ENCODE measurements at regions not wholly inside any gene's neighbourhood (a gene's known extent, or its start where the extent isn't known, plus 50 kb on each side); places are given as distances from the start of the nearest gene placed in this dataset.
"Not testable (repeated sequence)": the region's sequence is repeated elsewhere in the genome, so short reads cannot be mapped to it uniquely, and the experiment has no call there.

DNA sequence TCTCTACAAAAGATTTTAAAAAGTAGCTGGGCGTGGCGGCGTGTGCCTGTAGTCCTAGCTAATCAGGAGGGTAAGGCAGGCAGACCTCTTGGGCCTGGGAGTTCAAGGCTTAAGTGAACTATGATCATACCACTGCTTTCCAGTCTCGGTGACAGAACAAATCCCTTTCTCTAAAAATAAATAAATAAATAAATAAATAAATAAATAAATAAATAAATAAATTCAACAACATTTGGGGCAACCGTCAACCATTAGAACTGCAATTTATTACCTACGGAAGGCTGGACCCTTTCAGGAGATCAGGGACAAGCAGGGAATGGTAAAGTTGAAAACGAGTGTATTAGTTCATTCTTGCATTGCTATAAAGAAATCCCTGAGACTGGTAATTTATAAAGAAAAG, 136.2 kb upstream of the USP9X start:
- DNase-seq (no peak), ATAC-seq (ENCODE audit: low read depth in 2 of 2) (no peak)
- Mint-ChIP-seq H3K9me3 (peaks cover 0 to 2% (median 0%) of the 10 kb centered on the region in 7 donors), H3K27me3 (no peaks in the 10 kb centered on the region), H3K4me3 (no peak overlapping the region), H3K36me3 (no peaks in the 10 kb centered on the region), H3K27ac (no peak overlapping the region), H3K4me1 (peaks cover 5 to 18% (median 11%) of the 10 kb centered on the region in 3 donors)

DNA sequence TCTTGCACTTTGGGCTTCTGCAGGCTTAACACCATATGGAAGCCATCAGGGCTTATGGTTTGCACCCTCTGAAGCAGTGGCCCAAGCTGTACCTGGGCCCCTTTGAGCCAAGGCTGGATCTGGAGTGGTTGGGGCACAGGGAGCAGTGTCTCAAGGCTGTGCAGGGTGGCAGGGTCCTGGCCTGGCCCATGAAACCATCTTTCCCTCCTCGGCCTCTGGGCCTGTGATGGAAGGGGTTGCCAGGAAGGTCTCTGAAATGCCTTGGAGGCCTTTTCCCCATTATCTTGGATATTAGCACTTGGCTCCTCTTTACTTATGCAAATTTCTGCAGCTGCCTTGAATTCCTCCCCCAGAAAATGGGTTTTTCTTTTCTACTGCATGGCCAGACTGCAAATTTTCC, 134.7 kb upstream of the USP9X start:
- DNase-seq (no peak), ATAC-seq (ENCODE audit: low read depth in 2 of 2) (no peak)
- Mint-ChIP-seq H3K27ac (peak overlapping the region in 1 of 6 donors; percentile 55), H3K4me1 (peaks cover 5 to 18% (median 11%) of the 10 kb centered on the region in 3 donors), H3K4me3 (no peak overlapping the region), H3K27me3 (no peaks in the 10 kb centered on the region), H3K9me3 (peaks cover 0 to 2% (median 0%) of the 10 kb centered on the region in 7 donors), H3K36me3 (no peaks in the 10 kb centered on the region)

GRCh38 chrX:40951407-40951806, 133.8 kb upstream of the USP9X start:
- not testable (repeated sequence) for H3K27me3 Mint-ChIP-seq; ATAC-seq (ENCODE audit: low read depth in 2 of 2); H3K36me3 Mint-ChIP-seq; H3K9me3 Mint-ChIP-seq; DNase-seq
- peaks cover 5 to 18% (median 11%) of the 10 kb centered on the region in 3 donors for H3K4me1 Mint-ChIP-seq
- peak overlapping the region in 4 of 8 donors; percentile 46 to 84 (median 58) for H3K4me3 Mint-ChIP-seq
- peak overlapping the region in 2 of 6 donors; percentile 8 to 22 for H3K27ac Mint-ChIP-seq

- H3K27me3 Mint-ChIP-seq = no peaks in the 10 kb centered on the region
- peaks cover 5 to 18% (median 11%) of the 10 kb centered on the region in 3 donors for H3K4me1 Mint-ChIP-seq
- ATAC-seq (ENCODE audit: low read depth in 2 of 2) (peak; percentile 66 to 67), DNase-seq (peak; percentile 8)
- peak overlapping the region in 4 of 6 donors; percentile 15 to 88 (median 40) for H3K27ac Mint-ChIP-seq
- H3K4me3 Mint-ChIP-seq = peak overlapping the region; percentile 61 to 90 (median 84)
- H3K36me3 Mint-ChIP-seq = no peaks in the 10 kb centered on the region
- H3K9me3 Mint-ChIP-seq = peaks cover 0 to 2% (median 0%) of the 10 kb centered on the region in 7 donors
These were observed 132.4 kb upstream of the USP9X start for GRCh38 chrX:40952855-40953254.

- peak; percentile 89 to 90 for ATAC-seq (ENCODE audit: low read depth in 2 of 2)
- no peaks in the 10 kb centered on the region for H3K36me3 Mint-ChIP-seq
- H3K4me1 Mint-ChIP-seq = peaks cover 5 to 18% (median 11%) of the 10 kb centered on the region in 3 donors
- peaks cover 0 to 2% (median 0%) of the 10 kb centered on the region in 7 donors for H3K9me3 Mint-ChIP-seq
- DNase-seq = peak; percentile 11
- no peaks in the 10 kb centered on the region for H3K27me3 Mint-ChIP-seq
- peak overlapping the region; percentile 61 to 90 (median 84) for H3K4me3 Mint-ChIP-seq
- peak overlapping the region in 5 of 6 donors; percentile 28 to 88 (median 51) for H3K27ac Mint-ChIP-seq
These were observed 131.9 kb upstream of the USP9X start for GRCh38 chrX:40953369-40953768.

DNA sequence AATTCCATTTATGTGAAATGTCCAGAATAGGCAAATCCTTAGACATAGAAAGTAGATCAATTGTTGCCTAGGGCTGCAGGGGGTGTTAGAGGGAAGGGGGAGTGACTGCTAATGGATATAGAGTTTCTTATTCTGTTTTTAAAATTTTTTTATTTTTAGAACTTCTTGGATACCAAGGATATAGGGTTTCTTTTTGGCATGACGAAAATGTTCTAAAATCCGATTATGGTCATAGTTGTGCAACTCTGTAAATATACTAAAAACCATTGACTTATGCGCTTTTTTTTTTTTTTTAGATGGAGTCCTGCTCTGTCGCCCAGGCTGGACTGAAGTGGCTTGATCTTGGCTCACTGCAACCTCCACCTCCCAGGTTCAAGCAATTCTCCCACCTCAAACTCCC, 125.2 kb upstream of the USP9X start:
- no peaks in the 10 kb centered on the region for H3K36me3 Mint-ChIP-seq
- H3K27me3 Mint-ChIP-seq = no peaks in the 10 kb centered on the region
- no peak overlapping the region for H3K4me3 Mint-ChIP-seq
- ATAC-seq (ENCODE audit: low read depth in 2 of 2) (no peak), DNase-seq (no peak)
- H3K9me3 Mint-ChIP-seq = no peaks in the 10 kb centered on the region
- no peaks in the 10 kb centered on the region for H3K4me1 Mint-ChIP-seq
- H3K27ac Mint-ChIP-seq = no peak overlapping the region

DNA sequence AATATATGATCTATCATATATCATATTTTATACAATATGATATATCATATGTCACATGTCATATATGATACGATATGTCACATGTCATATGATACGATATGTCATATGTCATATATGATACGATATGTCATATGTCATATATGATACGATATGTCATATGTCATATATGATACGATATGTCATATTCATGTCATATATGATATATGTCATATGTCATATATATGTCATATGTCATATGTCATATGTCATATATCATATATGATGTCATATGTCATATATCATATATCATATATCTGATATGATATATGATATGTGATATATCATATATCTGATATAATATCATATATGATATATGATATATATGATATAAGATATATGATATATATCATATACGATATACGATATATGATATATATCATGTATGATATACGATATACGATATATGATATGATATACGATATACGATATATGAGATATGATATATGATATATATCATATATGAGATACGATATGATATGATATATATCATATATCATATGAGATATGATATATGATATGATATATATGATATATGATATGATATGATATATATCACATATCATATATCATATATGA, 122.3 kb upstream of the USP9X start:
- no peaks in the 10 kb centered on the region for H3K27me3 Mint-ChIP-seq
- H3K4me3 Mint-ChIP-seq = no peak overlapping the region
- H3K9me3 Mint-ChIP-seq = no peaks in the 10 kb centered on the region
- no peak for DNase-seq
- no peak overlapping the region for H3K27ac Mint-ChIP-seq
- no peak for ATAC-seq (ENCODE audit: low read depth in 2 of 2)
- no peaks in the 10 kb centered on the region for H3K36me3 Mint-ChIP-seq
- no peaks in the 10 kb centered on the region for H3K4me1 Mint-ChIP-seq

- DNase-seq = no peak
- no peaks in the 10 kb centered on the region for H3K36me3 Mint-ChIP-seq
- no peaks in the 10 kb centered on the region for H3K4me1 Mint-ChIP-seq
- H3K27ac Mint-ChIP-seq = no peak overlapping the region
- no peak for ATAC-seq (ENCODE audit: low read depth in 2 of 2)
- no peaks in the 10 kb centered on the region for H3K27me3 Mint-ChIP-seq
- no peak overlapping the region for H3K4me3 Mint-ChIP-seq
- peaks cover 0 to 2% (median 0%) of the 10 kb centered on the region in 7 donors for H3K9me3 Mint-ChIP-seq
These were observed 121.2 kb upstream of the USP9X start for GRCh38 chrX:40964008-40964407.

DNA sequence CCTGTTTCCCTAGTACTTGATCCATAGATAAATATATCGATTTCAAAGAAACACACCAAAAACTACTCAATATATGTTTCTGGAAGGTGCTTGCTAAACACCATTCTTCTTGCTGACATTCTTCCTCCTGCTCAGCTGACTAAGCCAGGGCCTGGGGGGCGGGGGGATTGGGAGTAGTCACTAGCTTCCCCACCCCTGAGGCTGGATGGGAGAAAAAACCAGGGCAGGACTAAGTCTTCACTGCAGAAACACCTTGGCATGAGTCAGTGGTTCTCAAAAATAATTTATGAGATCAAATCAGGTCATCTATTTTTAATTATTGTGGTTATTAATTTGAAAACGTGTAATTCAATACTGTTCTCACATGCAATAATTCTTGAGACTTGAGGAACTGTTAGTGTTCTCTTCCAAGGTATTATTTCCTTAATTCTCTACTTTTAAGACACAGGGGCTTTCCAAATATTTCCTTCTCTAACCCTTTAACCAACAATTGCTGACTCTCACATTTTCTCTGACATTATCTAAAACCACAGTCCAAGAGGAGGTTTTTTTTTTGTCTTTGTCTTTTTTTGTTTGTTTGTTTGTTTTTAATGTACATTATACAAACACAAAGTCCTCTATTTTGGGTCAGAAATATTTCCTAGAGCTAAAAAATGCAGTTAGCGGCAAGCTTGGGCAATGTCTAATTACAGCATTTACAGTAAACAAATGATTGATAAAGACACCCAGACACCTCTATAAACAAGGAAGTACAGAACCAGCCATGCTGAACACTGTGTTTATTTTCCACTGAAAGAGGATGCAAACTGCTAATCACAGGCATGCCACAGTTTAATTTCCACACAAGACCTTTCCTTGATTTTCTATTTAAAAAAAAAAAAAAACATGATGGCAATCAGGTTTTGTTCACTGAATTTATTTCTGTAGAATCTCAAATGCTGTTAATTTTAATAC, 120.3 kb upstream of the USP9X start:
- DNase-seq (no peak), ATAC-seq (ENCODE audit: low read depth in 2 of 2) (peak in 1 of 2 donors; percentile 30)
- Mint-ChIP-seq H3K36me3 (no peaks in the 10 kb centered on the region), H3K9me3 (peaks cover 0 to 3% (median 0%) of the 10 kb centered on the region in 7 donors), H3K4me3 (no peak overlapping the region), H3K27me3 (no peaks in the 10 kb centered on the region), H3K4me1 (no peaks in the 10 kb centered on the region), H3K27ac (peak overlapping the region in 1 of 6 donors; percentile 73)

GRCh38 chrX:40966213-40966820, 118.9 kb upstream of the USP9X start:
- peak overlapping the region in 1 of 6 donors; percentile 5 for H3K27ac Mint-ChIP-seq

DNA sequence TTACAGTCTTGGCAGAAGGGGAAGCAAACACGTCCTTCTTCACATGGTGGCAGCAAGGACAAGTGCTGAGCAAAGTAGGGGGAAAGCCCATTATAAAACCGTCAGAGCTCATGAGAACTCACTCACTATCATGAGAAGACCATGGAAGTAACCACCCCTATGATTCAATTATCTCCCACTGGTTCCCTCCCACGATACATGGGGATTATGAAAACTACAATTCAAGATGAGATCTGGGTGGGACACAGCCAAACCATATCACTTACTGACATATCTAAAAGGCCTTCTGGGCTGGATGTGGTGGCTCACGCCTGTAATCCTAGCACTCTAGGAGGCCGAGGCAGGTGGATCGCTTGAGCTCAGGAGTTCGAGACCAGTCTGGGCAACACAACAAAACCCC, 117.1 kb upstream of the USP9X start:
- Mint-ChIP-seq H3K9me3 (peaks cover 0 to 10% (median 0%) of the 10 kb centered on the region in 7 donors), H3K4me3 (no peak overlapping the region), H3K27ac (no peak overlapping the region), H3K27me3 (peaks cover 0 to 9% (median 0%) of the 10 kb centered on the region in 3 donors), H3K4me1 (no peaks in the 10 kb centered on the region), H3K36me3 (peaks cover 0 to 8% of the 10 kb centered on the region in 2 donors)
- no peak for DNase-seq
- ATAC-seq (ENCODE audit: low read depth in 2 of 2) = no peak

More at GRCh38 chrX:40966213-40966820, 118.9 kb upstream of the USP9X start:
- ATAC-seq (ENCODE audit: low read depth in 2 of 2) (no peak), DNase-seq (no peak)
- H3K36me3 Mint-ChIP-seq = peaks cover 0 to 5% of the 10 kb centered on the region in 2 donors
- H3K9me3 Mint-ChIP-seq = peaks cover 0 to 5% (median 0%) of the 10 kb centered on the region in 7 donors
- H3K4me1 Mint-ChIP-seq = no peaks in the 10 kb centered on the region
- H3K4me3 Mint-ChIP-seq = no peak overlapping the region
- H3K27me3 Mint-ChIP-seq = peaks cover 0 to 6% (median 0%) of the 10 kb centered on the region in 3 donors

- Mint-ChIP-seq H3K27me3 (peaks cover 6 to 24% (median 6%) of the 10 kb centered on the region in 3 donors), H3K4me1 (no peaks in the 10 kb centered on the region), H3K36me3 (peaks cover 0 to 8% of the 10 kb centered on the region in 2 donors), H3K9me3 (peaks cover 0 to 10% (median 3%) of the 10 kb centered on the region in 7 donors), H3K4me3 (no peak overlapping the region), H3K27ac (no peak overlapping the region)
- DNase-seq (no peak), ATAC-seq (ENCODE audit: low read depth in 2 of 2) (no peak)
These were observed 113.5 kb upstream of the USP9X start for GRCh38 chrX:40971736-40972135.

DNA sequence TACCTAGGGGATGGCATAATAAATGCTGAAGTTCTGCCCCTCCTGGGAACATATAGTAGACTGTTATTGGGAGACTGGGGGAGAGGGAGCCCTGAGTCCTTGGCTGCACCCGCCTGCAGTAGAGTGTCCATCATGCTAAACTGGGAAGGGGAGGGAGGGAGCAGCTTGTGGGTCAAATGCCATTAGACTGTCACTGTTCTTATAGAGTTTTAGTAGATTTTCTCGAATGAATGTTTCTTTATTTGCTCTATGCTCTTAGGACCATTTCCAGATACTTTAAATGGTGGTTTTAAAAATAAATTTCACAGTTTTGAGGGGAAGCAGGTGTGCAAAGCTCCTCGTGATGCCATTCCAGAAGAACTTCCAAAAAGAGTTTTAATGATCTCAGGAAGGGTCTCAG, 111.6 kb upstream of the USP9X start:
- peaks cover 5 to 8% of the 10 kb centered on the region in 2 donors for H3K36me3 Mint-ChIP-seq
- DNase-seq (no peak), ATAC-seq (ENCODE audit: low read depth in 2 of 2) (no peak)
- no peak overlapping the region for H3K27ac Mint-ChIP-seq
- no peaks in the 10 kb centered on the region for H3K4me1 Mint-ChIP-seq
- H3K27me3 Mint-ChIP-seq = peaks cover 6 to 29% (median 6%) of the 10 kb centered on the region in 3 donors
- peaks cover 5 to 22% (median 10%) of the 10 kb centered on the region in 7 donors for H3K9me3 Mint-ChIP-seq
- no peak overlapping the region for H3K4me3 Mint-ChIP-seq
